HG02571 (cell line): ENCODE measurements at regions not wholly inside any gene's neighbourhood (a gene's known extent, or its start where the extent isn't known, plus 50 kb on each side); places are given as distances from the start of the nearest gene placed in this dataset.
"Not testable (repeated sequence)": the region's sequence is repeated elsewhere in the genome, so short reads cannot be mapped to it uniquely, and the experiment has no call there.

Source experiments
- ATAC-seq: cut with Tn5 transposase; IDR thresholded peaks from one replicate; pipeline ENCODE4 v1.9.1; 2021; ENCODE audit warnings: mild to moderate bottlenecking, moderate library complexity; ENCODE audit not compliant: unreplicated experiment

DNA sequence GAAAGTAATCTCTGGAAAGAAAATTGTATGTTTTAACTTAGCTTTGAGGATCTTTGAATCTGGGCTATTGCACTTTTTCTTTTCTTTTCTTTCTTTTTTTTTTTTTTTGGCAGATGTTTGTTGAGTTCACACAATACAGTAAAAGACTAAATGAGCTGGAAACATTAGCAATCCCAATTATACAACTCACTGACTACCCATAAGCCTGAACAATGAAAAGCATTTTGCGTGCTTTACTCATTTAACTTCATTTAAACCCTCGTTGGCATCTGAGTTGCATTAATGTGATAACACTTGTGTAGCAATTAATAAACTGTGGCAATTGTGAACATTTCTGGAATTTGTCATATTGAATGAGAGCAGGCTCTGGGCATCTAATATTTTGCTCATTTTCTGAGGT lies 269.4 kb upstream of the RBMS3 start:
- no peak for ATAC-seq

DNA sequence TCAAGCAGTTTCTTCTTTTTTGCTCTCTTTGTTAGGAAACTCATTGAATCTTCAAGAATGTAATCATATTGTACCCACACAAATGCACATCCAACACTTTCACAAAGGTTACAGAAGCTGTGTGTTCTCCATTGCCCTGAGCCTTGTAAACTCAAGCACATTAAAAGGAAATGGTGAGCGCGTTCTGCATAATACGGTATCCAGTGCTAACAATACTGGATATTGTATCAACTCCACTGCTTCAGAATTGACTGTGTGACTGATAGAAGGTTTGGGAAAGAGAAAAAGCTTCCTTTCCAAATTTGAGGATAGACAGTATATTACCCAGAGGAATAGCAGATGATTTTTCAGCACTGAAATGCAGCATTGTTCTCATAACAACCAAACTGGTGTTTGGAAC lies 268.9 kb upstream of the RBMS3 start:
- ATAC-seq = no peak

DNA sequence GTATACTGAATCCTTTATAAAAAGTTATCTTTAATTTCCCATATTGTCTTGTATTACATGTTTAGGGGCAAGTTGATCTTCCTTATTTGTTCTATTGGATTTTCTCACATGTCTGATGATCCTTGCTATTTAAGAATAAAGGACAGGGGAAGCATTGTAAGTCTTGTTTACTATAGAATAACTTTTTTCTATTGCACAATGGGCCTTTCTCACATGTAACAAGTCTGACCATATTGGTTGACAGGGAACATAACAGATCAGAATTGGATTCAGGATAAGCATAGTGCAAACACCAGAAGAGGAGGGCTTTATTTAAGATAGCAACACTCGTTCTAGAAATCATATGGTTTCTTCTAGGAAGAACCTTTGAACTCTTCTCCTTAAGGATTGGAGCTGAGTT lies 257.9 kb upstream of the RBMS3 start:
- ATAC-seq = no peak

GRCh38 chr3:29026286-29026685 lies 254.6 kb upstream of the RBMS3 start:
- peak; percentile 91 for ATAC-seq

GRCh38 chr3:29026959-29027358 lies 253.9 kb upstream of the RBMS3 start:
- no peak for ATAC-seq

- not testable (repeated sequence) for ATAC-seq
Measured at GRCh38 chr3:29031175-29031574, 249.7 kb upstream of the RBMS3 start.

GRCh38 chr3:29033511-29033910 lies 247.4 kb upstream of the RBMS3 start:
- no peak for ATAC-seq

GRCh38 chr3:29050155-29050554 lies 230.7 kb upstream of the RBMS3 start:
- no peak for ATAC-seq

DNA sequence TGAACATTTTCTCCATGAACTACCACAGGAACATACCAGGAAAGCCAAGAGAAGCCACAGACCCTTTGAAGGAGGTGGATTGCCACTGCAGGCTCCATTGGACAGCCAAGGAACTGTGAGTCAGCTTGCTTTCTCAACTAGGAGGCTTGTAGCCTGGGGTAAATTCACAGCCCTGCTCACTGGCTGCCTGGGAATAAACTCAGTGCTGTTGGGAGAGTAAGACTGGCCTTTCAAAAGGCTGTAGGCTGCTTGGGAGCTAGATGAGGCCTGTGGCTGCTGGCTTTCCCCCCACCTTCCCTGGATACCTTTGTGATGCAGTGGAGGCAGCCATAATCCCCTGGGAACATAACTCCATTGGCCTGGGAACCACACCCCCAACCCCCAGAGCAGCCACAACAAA lies 223.5 kb upstream of the RBMS3 start:
- ATAC-seq = no peak

- no peak for ATAC-seq
Measured at GRCh38 chr3:29064085-29064484, 216.8 kb upstream of the RBMS3 start.

- no peak for ATAC-seq
Measured at GRCh38 chr3:29065211-29065785, 215.6 kb upstream of the RBMS3 start.

GRCh38 chr3:29067007-29067406 lies 213.9 kb upstream of the RBMS3 start:
- no peak for ATAC-seq

GRCh38 chr3:29070959-29071634 lies 209.8 kb upstream of the RBMS3 start:
- ATAC-seq = no peak

DNA sequence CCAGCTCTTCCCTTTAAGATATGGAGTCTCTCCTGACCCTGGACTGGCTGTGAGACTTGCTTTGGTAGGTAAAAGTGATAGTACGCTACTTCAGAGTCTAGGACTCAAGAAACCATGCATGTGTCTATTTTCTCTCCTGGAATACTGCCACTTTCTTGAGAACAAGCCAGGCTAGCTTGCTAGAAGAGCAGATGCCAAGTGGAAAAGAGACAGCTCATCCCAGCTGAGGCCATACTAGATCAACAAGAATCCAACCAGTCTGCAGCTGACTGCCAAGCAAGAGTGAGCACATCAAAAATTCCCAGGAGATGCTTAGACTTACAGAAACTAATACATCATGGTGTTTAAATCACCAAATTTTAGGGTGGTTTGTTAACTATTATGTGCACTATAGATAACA lies 208.3 kb upstream of the RBMS3 start:
- ATAC-seq = no peak

DNA sequence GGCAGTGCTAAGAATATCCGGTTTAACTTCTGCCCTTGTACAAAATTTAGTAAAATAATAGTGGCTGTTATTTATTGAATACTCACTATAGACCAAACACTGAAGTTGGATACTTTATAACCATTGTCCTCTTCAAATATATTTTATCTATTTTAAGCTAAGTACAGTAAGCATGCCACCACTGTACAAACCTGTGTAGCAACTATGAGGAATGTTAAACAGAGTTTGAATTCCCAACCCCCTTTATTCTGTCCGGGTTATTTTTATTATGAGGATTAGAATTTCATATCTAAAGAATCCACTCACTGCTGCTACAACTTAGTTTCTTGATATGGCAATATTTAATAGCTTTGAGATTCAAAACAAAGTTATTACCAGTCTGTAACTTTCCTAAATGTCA lies 203.5 kb upstream of the RBMS3 start:
- ATAC-seq = no peak

- no peak for ATAC-seq
Measured at GRCh38 chr3:29079358-29079757, 201.5 kb upstream of the RBMS3 start.

GRCh38 chr3:29080967-29081366 lies 199.9 kb upstream of the RBMS3 start:
- ATAC-seq = no peak

GRCh38 chr3:29083081-29083480 lies 197.8 kb upstream of the RBMS3 start:
- no peak for ATAC-seq

GRCh38 chr3:29083676-29084075 lies 197.2 kb upstream of the RBMS3 start:
- no peak for ATAC-seq

GRCh38 chr3:29088579-29088978 lies 192.3 kb upstream of the RBMS3 start:
- ATAC-seq = no peak

- ATAC-seq = no peak
Measured at GRCh38 chr3:29090912-29091597, 189.8 kb upstream of the RBMS3 start.

DNA sequence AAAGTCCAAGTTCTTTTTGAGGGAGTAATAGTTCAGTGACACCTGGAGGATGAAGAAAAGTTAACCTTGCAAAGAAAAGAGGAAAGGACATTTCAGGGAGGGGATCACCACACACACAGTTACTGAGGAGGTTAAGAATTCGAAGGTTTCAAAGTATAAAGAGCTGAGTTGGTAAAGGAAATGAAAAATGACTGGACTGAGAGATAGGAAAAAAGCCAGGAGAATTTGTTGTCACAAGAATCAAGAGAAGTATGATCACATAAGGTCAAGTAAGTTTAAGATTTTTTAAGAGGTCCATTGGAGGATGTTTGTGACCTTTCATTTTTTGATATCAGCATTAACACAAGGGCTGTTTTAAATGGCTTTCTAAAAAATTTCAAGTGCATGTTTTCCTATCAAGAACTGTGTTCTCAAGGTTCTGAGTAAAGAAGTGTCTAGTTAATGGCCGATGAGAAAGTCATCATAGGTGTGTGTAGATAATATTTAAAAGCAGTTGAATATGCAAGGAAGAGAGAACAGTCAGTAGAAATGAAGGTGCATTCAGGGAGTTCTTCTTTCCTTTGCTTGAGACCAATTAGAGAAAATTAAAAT lies 189.2 kb upstream of the RBMS3 start:
- ATAC-seq = no peak
